ENCODE measurements at regions not wholly inside any gene's neighbourhood (a gene's known extent, or its start where the extent isn't known, plus 50 kb on each side); places are given as distances from the start of the nearest gene placed in this dataset.

GRCh38 chr3:21117370-21117769 is 633.6 kb downstream of the ZNF385D start:
- no peak for DNase-seq (ENCODE audit: low read depth in 1 of 2, low spot score in 1 of 2)
- Histone ChIP-seq H3K36me3 (no peaks in the 10 kb centered on the region), H3K4me1 (ENCODE audit: low read depth) (no peaks in the 10 kb centered on the region), H3K4me3 (no peak overlapping the region), H3K9me3 (ENCODE audit: low read depth) (no peaks in the 10 kb centered on the region), H3K27ac (no peak overlapping the region), H3K27me3 (no peaks in the 10 kb centered on the region)
- TF ChIP-seq, protein P1, sequence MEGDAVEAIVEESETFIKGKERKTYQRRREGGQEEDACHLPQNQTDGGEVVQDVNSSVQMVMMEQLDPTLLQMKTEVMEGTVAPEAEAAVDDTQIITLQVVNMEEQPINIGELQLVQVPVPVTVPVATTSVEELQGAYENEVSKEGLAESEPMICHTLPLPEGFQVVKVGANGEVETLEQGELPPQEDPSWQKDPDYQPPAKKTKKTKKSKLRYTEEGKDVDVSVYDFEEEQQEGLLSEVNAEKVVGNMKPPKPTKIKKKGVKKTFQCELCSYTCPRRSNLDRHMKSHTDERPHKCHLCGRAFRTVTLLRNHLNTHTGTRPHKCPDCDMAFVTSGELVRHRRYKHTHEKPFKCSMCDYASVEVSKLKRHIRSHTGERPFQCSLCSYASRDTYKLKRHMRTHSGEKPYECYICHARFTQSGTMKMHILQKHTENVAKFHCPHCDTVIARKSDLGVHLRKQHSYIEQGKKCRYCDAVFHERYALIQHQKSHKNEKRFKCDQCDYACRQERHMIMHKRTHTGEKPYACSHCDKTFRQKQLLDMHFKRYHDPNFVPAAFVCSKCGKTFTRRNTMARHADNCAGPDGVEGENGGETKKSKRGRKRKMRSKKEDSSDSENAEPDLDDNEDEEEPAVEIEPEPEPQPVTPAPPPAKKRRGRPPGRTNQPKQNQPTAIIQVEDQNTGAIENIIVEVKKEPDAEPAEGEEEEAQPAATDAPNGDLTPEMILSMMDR (IDR thresholded peaks at IDR 0.05; ENCODE audit: low read depth, low read length), result no peak

- Histone ChIP-seq H3K4me3 (no peak overlapping the region), H3K36me3 (no peaks in the 10 kb centered on the region), H3K9me3 (ENCODE audit: low read depth) (no peaks in the 10 kb centered on the region), H3K4me1 (ENCODE audit: low read depth) (no peaks in the 10 kb centered on the region), H3K27me3 (no peaks in the 10 kb centered on the region), H3K27ac (no peak overlapping the region)
- TF ChIP-seq, protein P1 (IDR thresholded peaks at IDR 0.05; ENCODE audit: low read depth, low read length), result no peak
- DNase-seq (ENCODE audit: low read depth in 1 of 2, low spot score in 1 of 2), result no peak
Observed at GRCh38 chr3:21109056-21109455, 642.0 kb downstream of the ZNF385D start.

DNA sequence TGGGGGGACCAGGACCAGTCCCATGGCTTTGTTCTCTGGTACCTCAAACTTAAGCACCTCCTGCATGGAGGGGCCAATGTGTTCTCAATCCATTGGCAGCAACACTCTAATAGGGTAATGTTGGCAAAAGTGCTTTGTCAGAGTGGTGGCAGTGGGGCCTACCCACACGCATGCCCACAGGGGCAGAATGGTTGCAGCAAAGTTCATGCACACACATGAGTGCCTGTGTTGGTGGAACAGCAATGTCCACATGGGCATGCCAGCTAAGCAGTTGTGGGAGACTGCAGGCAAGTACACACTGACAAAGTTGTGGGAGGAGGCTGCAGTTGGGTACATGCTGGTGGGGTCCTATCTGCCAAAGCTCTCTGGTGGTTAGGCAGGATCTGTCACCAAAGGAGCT is 645.2 kb downstream of the ZNF385D start:
- H3K27ac ChIP-seq, result no peak overlapping the region
- no peaks in the 10 kb centered on the region for H3K4me1 ChIP-seq (ENCODE audit: low read depth)
- TF ChIP-seq, protein P1 (IDR thresholded peaks at IDR 0.05; ENCODE audit: low read depth, low read length), result no peak
- H3K36me3 ChIP-seq, result no peaks in the 10 kb centered on the region
- no peaks in the 10 kb centered on the region for H3K27me3 ChIP-seq
- no peak for DNase-seq (ENCODE audit: low read depth in 1 of 2, low spot score in 1 of 2)
- no peaks in the 10 kb centered on the region for H3K9me3 ChIP-seq (ENCODE audit: low read depth)
- H3K4me3 ChIP-seq, result no peak overlapping the region

GRCh38 chr3:21100656-21101359 is 650.2 kb downstream of the ZNF385D start:
- no peak overlapping the region for H3K4me3 ChIP-seq
- no peaks in the 10 kb centered on the region for H3K9me3 ChIP-seq (ENCODE audit: low read depth)
- H3K27me3 ChIP-seq, result no peaks in the 10 kb centered on the region
- no peaks in the 10 kb centered on the region for H3K36me3 ChIP-seq
- no peak for DNase-seq (ENCODE audit: low read depth in 1 of 2, low spot score in 1 of 2)
- H3K4me1 ChIP-seq (ENCODE audit: low read depth), result no peaks in the 10 kb centered on the region
- TF ChIP-seq, protein P1 (IDR thresholded peaks at IDR 0.05; ENCODE audit: low read depth, low read length), result no peak
- H3K27ac ChIP-seq, result no peak overlapping the region

DNA sequence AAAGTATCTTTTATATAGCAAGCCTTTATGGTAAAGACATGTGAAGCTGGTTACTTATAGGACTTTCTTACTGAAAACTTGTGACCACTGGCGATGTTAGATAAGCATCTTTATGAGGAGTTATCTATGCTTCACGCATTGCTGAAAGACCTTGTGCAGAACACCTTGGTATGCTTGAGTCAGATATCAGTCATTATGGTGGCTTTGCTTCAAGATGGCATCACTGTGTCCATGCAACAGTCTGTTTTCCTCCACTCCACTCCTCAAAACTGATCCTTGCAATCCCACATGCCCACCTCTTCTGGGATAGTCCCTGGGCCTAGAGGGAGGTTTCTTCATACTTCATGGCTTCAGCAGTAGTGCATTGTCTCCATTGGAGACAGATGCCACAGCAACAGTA is 656.3 kb downstream of the ZNF385D start:
- Histone ChIP-seq H3K4me3 (no peak overlapping the region), H3K36me3 (no peaks in the 10 kb centered on the region), H3K27ac (no peak overlapping the region), H3K27me3 (no peaks in the 10 kb centered on the region), H3K4me1 (ENCODE audit: low read depth) (no peaks in the 10 kb centered on the region), H3K9me3 (ENCODE audit: low read depth) (no peaks in the 10 kb centered on the region)
- TF ChIP-seq, protein P1 (IDR thresholded peaks at IDR 0.05; ENCODE audit: low read depth, low read length), result no peak
- no peak for DNase-seq (ENCODE audit: low read depth in 1 of 2, low spot score in 1 of 2)
